NCI-H1105 (cell line): ENCODE measurements at regions not wholly inside any gene's neighbourhood (a gene's known extent, or its start where the extent isn't known, plus 50 kb on each side); places are given as distances from the start of the nearest gene placed in this dataset.
"Not testable (repeated sequence)": the region's sequence is repeated elsewhere in the genome, so short reads cannot be mapped to it uniquely, and the experiment has no call there.

Source experiments
- DNase-seq: peaks from one replicate; lab custom pipeline; 2025; lab: John Stamatoyannopoulos, UW

GRCh38 chr6:74488726-74489125 is 717.1 kb downstream of the COL12A1 start:
- DNase-seq, result not testable (repeated sequence)

- no peak for DNase-seq
Measured at GRCh38 chr6:74482180-74482579, 723.7 kb downstream of the COL12A1 start.

GRCh38 chr6:74480561-74480960 is 725.3 kb downstream of the COL12A1 start:
- DNase-seq, result no peak

- no peak for DNase-seq
Measured at GRCh38 chr6:74479960-74480359, 725.9 kb downstream of the COL12A1 start.

GRCh38 chr6:74479420-74479819 is 726.4 kb downstream of the COL12A1 start:
- DNase-seq, result no peak

- not testable (repeated sequence) for DNase-seq
Measured at GRCh38 chr6:74474046-74474445, 731.8 kb downstream of the COL12A1 start.

GRCh38 chr6:74468552-74468951 is 737.3 kb downstream of the COL12A1 start:
- not testable (repeated sequence) for DNase-seq

- no peak for DNase-seq
Measured at GRCh38 chr6:74467533-74468215, 738.2 kb downstream of the COL12A1 start.

- no peak for DNase-seq
Measured at GRCh38 chr6:74466572-74466971, 739.3 kb downstream of the COL12A1 start.

GRCh38 chr6:74459260-74459659 is 746.6 kb downstream of the COL12A1 start:
- no peak for DNase-seq

- DNase-seq, result no peak
Measured at GRCh38 chr6:74458536-74458935, 747.3 kb downstream of the COL12A1 start.

GRCh38 chr6:74455786-74456185 is 750.1 kb downstream of the COL12A1 start:
- DNase-seq, result no peak

- no peak for DNase-seq
Measured at GRCh38 chr6:74451953-74452352, 753.9 kb downstream of the COL12A1 start.

GRCh38 chr6:74448850-74449249 is 752.8 kb downstream of the CD109 start:
- DNase-seq, result no peak

- DNase-seq, result no peak
Measured at GRCh38 chr6:74447013-74447412, 751.0 kb downstream of the CD109 start.

GRCh38 chr6:74439123-74439811 is 743.3 kb downstream of the CD109 start:
- DNase-seq, result no peak

- DNase-seq, result not testable (repeated sequence)
Measured at GRCh38 chr6:74438395-74438794, 742.4 kb downstream of the CD109 start.

- DNase-seq, result no peak
Measured at GRCh38 chr6:74434171-74434570, 738.2 kb downstream of the CD109 start.

GRCh38 chr6:74431873-74432580 is 736.0 kb downstream of the CD109 start:
- DNase-seq, result no peak

- DNase-seq, result no peak
Measured at GRCh38 chr6:74420221-74420620, 724.2 kb downstream of the CD109 start.

- no peak for DNase-seq
Measured at GRCh38 chr6:74415056-74415455, 719.1 kb downstream of the CD109 start.

- DNase-seq, result no peak
Measured at GRCh38 chr6:74410630-74411029, 714.6 kb downstream of the CD109 start.

GRCh38 chr6:74409447-74409846 is 713.4 kb downstream of the CD109 start:
- no peak for DNase-seq
